HG03575 (cell line): ENCODE measurements at regions not wholly inside any gene's neighbourhood (a gene's known extent, or its start where the extent isn't known, plus 50 kb on each side); places are given as distances from the start of the nearest gene placed in this dataset.

Experiments
- ATAC-seq: cut with Tn5 transposase; IDR thresholded peaks from one replicate; pipeline ENCODE4 v1.9.1; 2021; ENCODE audit not compliant: unreplicated experiment, insufficient number of reproducible peaks, low FRiP score; ENCODE audit errors: extremely low read depth

GRCh38 chrX:109312757-109313156 lies 169.1 kb downstream of the GUCY2F start:
- no peak for ATAC-seq

- ATAC-seq, result no peak
Observed at GRCh38 chrX:109310031-109310430, 171.9 kb downstream of the GUCY2F start.

DNA sequence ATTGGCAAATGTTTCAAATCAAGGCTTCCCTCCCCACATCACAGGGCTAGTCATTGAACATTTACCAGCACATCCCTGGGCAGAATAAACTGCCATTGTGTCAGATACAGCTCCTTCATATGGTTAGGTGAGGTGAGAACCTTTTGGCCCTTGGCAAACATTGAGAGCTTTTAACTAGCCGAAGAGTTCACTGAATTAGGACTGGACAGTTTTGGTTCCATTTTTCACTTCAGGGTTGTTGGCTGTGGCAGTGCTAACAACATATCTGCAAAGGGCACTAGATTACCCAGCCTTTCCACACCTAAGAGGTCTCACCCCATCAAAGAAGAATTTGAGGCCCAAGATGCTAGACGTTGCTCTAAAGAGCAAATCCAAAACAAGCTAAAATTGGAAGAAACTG lies 180.7 kb downstream of the GUCY2F start:
- no peak for ATAC-seq

DNA sequence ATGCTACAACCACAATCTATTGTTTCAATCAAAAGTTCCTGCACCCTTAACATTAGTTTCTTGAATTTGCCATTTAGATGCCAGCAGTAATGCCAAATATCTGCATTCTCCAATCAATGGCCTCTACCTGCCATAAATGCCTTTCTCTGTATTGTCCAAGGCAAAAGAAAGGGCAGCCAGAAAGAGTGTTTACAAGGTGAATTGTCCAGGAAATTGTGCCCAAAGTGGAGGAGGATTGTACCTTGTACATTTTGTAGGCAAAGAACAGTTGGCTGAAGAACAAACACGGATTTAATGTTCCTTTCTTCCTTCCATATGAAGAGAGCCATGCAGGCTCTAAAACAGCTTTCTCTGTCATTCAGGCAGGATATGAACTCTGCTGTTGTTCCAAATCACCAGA lies 181.5 kb downstream of the GUCY2F start:
- no peak for ATAC-seq

GRCh38 chrX:109299091-109299490 lies 182.8 kb downstream of the GUCY2F start:
- no peak for ATAC-seq

DNA sequence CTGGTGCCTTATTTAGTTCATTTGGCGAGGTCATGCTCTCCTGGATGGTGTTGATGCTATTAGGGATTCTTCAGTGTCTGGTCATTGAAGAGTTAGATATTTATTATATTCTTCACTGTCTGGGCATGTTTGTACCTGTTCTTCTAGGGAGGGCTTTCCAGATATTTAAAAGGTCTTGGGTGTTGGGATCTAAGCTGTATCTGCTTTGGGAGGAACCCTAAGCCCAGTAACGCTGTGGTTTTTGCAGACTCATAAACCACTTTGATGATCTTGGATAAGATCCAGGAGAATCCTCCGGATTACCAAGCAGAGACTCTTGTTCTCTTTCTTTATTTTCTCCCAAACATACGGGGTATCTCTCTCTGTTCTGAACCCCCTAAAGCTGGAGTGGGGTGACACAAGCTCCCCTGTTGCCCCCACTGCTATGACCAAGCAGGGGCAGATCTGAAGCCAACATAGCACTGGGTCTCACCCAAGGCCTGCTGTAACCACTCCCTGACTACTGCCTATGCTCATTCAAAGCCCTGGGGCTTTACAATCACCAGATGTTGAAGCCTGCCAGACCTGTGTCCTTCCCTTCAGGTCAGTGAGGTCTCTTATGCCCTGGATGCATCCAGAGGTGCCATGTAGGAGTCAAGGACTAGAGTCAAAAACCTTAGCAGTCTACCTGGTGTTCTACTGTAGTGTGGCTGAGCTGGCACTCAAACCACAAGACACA lies 187.6 kb downstream of the GUCY2F start:
- ATAC-seq, result no peak

GRCh38 chrX:109283870-109284269 lies 198.0 kb downstream of the GUCY2F start:
- ATAC-seq, result no peak

GRCh38 chrX:109281483-109282275 lies 200.2 kb downstream of the GUCY2F start:
- ATAC-seq, result peak; percentile 80

- ATAC-seq, result no peak
Observed at GRCh38 chrX:109274806-109275205, 207.1 kb downstream of the GUCY2F start.

GRCh38 chrX:109270580-109271484 lies 211.1 kb downstream of the GUCY2F start:
- ATAC-seq, result peak; percentile 92

DNA sequence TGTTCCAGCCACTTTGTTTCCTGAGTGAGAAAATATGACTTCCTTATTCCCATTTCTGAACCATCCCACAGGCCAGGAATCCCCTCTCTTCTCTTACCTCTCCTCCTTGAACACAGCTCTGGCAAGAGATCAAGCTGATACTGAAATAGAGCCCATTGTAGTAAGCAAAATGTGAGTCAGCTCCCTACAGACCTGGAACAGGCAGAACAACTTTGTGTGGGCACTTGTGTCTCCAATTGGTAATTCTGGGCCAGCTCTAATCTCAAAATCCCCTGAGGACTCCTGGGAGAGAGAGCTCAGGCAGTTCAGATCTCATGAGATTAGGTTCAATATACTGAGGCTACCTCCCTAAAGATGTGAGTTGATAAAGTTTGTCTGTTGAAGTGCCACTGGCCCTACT lies 213.5 kb downstream of the GUCY2F start:
- ATAC-seq, result no peak

DNA sequence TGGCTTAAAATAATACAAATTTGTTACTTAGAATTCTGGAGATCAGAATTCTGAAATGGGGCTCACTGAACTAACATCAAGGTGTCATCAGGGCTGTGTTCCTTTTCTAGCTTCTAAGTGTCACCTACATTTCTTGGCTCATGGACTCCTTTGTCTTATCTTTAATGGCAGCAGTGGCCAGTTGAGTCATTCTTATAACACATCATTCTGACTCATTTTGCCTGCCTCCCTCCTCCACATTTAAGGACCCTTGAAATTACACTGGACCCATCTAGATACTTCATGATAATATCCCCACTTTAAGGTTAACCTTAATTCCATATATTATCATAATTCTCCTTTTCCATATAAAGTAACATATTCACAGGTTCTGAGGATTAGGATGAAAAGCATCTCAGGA lies 215.9 kb downstream of the GUCY2F start:
- no peak for ATAC-seq

- ATAC-seq, result peak; percentile 42
Observed at GRCh38 chrX:109264878-109265277, 217.0 kb downstream of the GUCY2F start.

DNA sequence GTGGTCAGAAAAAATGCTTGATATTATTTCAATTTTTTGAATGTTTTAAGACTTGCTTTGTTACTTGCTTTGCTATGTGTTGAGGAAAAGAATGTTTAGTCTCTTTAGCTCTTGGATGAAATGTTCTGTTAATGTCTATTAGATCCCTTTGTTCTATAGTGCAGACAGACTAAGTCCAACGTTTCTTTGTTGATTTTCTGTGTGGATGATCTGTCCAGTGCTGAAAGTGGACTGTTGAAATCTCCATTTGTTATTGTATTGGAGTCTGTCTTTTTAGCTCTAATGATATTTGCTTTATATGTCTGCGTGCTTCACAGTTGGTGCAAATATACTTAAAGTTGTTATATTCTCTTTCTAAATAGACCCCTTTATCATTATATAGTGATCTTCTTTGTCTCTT lies 220.6 kb downstream of the GUCY2F start:
- ATAC-seq, result no peak

DNA sequence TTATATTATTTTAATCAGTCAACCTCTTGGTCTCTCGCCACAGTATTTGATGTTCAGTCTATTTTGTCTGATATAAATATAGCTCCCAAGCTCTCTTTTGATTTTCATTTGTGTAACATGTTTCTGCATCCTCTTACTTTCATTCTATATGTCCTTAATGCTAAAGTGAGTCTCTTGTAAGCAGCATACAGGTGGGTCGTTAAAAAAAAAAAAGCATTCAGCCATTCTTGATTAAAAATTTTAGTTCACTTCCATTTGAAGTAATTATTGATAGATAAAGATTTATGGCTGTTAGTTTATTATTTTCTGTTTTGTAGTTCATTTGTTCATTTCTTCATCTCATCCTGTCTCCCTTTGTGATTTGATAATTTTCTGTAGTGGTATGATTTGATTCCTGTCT lies 229.1 kb downstream of the GUCY2F start:
- no peak for ATAC-seq

GRCh38 chrX:109218761-109219160 lies 263.1 kb downstream of the GUCY2F start:
- ATAC-seq, result no peak

DNA sequence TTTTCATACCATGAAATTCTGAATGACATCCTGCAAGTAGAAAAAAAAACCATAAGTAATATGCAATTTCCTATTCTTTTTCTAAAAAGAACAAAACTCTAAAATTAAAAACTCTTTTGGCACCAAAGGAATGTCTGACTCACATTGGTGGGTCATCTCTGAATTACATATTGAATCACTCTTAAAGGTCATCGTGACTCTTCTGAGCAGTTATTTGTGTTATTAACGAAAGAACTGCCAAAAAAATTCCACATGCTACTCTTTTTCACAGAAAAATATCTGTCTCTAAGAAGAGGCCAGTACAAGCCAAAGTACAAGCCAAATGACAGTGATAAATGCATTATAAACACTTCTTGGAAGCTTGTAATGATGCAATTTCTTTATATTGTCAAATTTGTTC lies 282.2 kb downstream of the GUCY2F start:
- no peak for ATAC-seq

GRCh38 chrX:109190542-109190941 lies 291.3 kb downstream of the GUCY2F start:
- ATAC-seq, result peak; percentile 36

DNA sequence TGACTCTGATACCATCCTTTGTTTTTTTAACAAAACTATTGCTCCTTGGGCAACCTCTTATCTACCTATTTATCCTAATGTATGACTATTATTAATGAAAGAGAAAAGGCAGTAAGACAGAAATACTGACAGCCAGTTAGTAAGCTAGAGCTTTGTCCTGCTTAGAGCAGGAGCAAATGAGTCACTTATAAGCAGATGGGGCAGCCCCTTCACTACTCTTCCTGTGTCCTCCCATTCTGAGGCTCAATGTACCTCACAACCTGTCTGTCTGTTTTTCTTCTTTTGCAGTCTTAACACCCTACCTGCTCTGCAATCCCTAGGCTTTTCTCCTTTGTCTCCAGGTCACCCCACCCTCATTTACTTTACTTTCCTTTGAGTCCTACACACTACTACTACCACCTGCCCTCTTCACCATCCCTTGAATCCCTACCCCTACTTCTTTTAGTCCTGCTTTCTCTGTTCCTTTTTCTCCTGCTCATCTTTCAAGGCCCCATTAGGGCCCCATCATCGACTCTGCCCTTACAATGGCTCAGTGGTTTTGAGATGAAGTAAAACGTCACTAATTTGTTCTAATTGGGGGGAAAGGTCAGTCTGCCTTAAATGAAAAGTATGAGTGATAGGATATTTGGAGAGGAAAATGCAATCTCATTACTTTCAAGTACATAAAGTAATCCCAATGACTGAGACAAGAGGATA lies 294.3 kb downstream of the GUCY2F start:
- peak; percentile 54 for ATAC-seq
